Peyer's patch (tissue), 4 donors: ENCODE measurements at regions not wholly inside any gene's neighbourhood (a gene's known extent, or its start where the extent isn't known, plus 50 kb on each side); places are given as distances from the start of the nearest gene placed in this dataset.

Experiments
- DNase-seq, 3 donors: peaks; one replicate each; pipeline ENCODE4 v3.0.0-alpha.2; 2017 to 2019
- H3K27ac ChIP-seq, 4 donors: fragments of 200-600 bp; sonication (generic); one replicate each; pipeline ENCODE4 v1.5.1; 2016 to 2019
- H3K27me3 ChIP-seq, 2 donors: fragments of 200-600 bp; sonication (generic); one replicate each; pipeline ENCODE4 v1.5.1; 2019
- H3K36me3 ChIP-seq, 3 donors: fragments of 200-600 bp; sonication (generic); one replicate each; pipeline ENCODE4 v1.5.1; 2016 to 2019
- H3K4me1 ChIP-seq, 4 donors: fragments of 200-600 bp; sonication (generic); one replicate each; pipeline ENCODE4 v1.5.1; 2016 to 2019
- H3K4me3 ChIP-seq, 4 donors: fragments of 200-600 bp; sonication (generic); 1 replicate in 3 of 4; 2 replicates in 1 of 4; pipeline ENCODE4 v1.5.1; 2016 to 2019; ENCODE audit warnings: mild to moderate bottlenecking in 1 of 4
- H3K9me3 ChIP-seq, 4 donors: fragments of 200-600 bp; sonication (generic); one replicate each; pipeline ENCODE4 v1.5.1; 2016 to 2019; ENCODE audit warnings: mild to moderate bottlenecking in 1 of 4
- POLR2A ChIP-seq, 2 donors: fragments of 450-650 bp; IDR thresholded peaks; one replicate each; pipeline ENCODE4 v1.5.1; 2017; ENCODE audit warnings: antibody characterized with exemption in 2 of 2, mild to moderate bottlenecking in 2 of 2, moderate library complexity in 2 of 2
- TF ChIP-seq, protein P1 (sequence below), 6 experiments: fragments of 450-650 bp in 4 of 6; fragments of 200-600 bp in 2 of 6; sonication (generic) in 1 of 6; IDR thresholded peaks; one replicate each; pipeline ENCODE4 v1.5.1; 2017 to 2019; ENCODE audit warnings: antibody characterized with exemption in 6 of 6, mild to moderate bottlenecking in 3 of 6, moderate library complexity in 1 of 6

DNA sequence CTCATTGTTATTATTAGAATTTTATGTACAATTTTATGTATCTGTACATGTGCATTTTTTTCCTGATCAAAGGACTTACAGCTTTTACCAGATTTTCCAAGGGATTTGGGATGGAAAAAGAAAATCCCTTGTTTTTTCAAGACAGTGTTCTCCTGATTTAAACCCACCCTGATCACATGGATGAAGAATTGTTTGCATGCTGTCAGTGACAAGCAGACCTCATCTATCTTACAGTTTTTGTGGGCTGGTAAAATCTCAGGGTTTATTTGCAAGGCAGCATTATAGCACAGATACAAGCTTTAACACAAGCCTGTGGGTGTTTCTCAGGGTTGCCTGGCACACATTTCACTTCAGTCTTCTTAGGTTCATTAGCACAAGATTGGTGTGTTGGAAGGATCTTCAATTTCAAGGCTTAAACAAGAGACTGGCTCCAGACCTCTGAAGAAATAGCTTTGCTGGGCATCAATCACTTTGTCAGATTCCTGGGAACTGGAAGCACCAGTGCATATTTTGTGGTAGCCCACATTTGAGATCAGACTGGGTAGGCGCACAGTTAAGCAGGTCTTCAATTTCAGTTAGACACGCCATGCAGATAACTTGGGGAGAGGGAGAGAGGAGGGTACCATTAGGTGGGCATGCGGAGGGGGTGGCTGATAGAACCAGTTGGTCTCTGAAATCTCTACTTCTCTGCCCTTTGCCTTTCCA, 118.0 kb downstream of the TBX5 start:
- no peaks in the 10 kb centered on the region for H3K36me3 ChIP-seq
- no peak overlapping the region for H3K4me3 ChIP-seq
- H3K9me3 ChIP-seq, result no peaks in the 10 kb centered on the region
- no peak for TF ChIP-seq POLR2A (IDR thresholded peaks at IDR 0.05)
- TF ChIP-seq, protein P1, sequence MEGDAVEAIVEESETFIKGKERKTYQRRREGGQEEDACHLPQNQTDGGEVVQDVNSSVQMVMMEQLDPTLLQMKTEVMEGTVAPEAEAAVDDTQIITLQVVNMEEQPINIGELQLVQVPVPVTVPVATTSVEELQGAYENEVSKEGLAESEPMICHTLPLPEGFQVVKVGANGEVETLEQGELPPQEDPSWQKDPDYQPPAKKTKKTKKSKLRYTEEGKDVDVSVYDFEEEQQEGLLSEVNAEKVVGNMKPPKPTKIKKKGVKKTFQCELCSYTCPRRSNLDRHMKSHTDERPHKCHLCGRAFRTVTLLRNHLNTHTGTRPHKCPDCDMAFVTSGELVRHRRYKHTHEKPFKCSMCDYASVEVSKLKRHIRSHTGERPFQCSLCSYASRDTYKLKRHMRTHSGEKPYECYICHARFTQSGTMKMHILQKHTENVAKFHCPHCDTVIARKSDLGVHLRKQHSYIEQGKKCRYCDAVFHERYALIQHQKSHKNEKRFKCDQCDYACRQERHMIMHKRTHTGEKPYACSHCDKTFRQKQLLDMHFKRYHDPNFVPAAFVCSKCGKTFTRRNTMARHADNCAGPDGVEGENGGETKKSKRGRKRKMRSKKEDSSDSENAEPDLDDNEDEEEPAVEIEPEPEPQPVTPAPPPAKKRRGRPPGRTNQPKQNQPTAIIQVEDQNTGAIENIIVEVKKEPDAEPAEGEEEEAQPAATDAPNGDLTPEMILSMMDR (IDR thresholded peaks at IDR 0.05), result no peak
- no peaks in the 10 kb centered on the region for H3K4me1 ChIP-seq
- H3K27ac ChIP-seq, result no peak overlapping the region
- no peak for DNase-seq
- no peaks in the 10 kb centered on the region for H3K27me3 ChIP-seq

DNA sequence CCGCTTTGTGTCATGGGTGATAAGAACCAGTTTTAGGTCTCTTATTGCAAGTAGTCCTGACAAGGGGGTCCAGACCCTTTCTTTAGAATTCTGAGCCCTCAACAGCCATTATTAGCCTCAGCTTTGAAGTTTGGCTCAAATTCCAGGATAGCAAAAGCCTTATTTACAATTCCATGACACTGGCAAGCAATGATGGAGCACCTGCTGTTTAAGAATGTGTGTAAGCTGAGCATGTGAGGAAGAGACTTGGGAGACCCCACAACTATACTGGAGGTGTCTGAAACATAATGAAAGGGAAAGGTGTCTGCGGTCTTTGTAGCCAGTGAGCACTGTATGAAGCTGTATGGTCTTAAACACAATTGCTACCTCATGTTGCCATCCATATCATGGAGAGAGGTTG, 119.8 kb downstream of the TBX5 start:
- Histone ChIP-seq H3K4me1 (no peaks in the 10 kb centered on the region), H3K27me3 (no peaks in the 10 kb centered on the region), H3K27ac (no peak overlapping the region), H3K9me3 (no peaks in the 10 kb centered on the region), H3K36me3 (no peaks in the 10 kb centered on the region), H3K4me3 (no peak overlapping the region)
- no peak for TF ChIP-seq POLR2A (IDR thresholded peaks at IDR 0.05)
- TF ChIP-seq, protein P1 (IDR thresholded peaks at IDR 0.05), result no peak
- no peak for DNase-seq

DNA sequence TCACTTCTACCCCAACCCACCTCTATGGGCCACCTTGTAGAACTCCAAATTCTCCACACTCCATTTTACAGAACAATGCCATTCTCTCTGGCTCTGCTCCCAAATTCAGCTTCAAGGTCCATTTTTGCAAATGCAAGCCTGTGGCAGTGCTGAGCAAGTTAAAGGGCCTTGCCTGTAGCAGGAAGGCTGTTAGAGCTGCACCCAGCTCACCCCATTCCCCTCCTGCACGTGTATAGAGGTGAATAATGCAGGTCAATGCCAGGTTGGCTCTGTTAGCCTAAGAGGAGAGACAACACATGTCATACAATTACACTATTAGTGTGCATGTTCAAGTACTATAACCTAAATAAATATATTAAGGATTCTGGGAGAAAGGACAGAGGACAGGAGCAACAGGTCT, 120.4 kb downstream of the TBX5 start:
- DNase-seq, result no peak
- Histone ChIP-seq H3K4me3 (no peak overlapping the region), H3K27ac (no peak overlapping the region), H3K36me3 (no peaks in the 10 kb centered on the region), H3K4me1 (no peaks in the 10 kb centered on the region), H3K9me3 (no peaks in the 10 kb centered on the region), H3K27me3 (no peaks in the 10 kb centered on the region)
- no peak for TF ChIP-seq POLR2A (IDR thresholded peaks at IDR 0.05)
- TF ChIP-seq, protein P1 (IDR thresholded peaks at IDR 0.05), result no peak

DNA sequence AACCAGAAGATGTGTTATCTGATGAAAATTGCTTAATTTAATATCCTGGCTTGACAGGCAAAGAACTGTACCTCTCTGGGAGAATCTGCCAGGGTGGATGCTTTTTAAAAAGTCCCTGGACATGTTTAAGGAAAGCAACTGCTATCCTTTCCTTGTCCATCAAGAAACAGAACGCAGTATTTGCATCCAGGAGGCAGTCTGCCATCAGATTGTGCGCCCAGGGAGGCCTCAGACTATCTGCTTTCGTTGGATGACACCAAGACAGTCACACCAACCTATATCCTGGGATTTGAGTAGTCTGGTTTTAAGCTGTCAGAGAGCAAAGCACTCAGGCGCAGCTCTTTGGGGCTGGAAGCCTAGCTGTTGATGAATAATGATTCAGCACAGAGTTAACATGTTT, 121.9 kb downstream of the TBX5 start:
- no peaks in the 10 kb centered on the region for H3K27me3 ChIP-seq
- H3K27ac ChIP-seq, result no peak overlapping the region
- H3K4me1 ChIP-seq, result no peaks in the 10 kb centered on the region
- no peak overlapping the region for H3K4me3 ChIP-seq
- TF ChIP-seq, protein P1 (IDR thresholded peaks at IDR 0.05), result no peak
- no peak for TF ChIP-seq POLR2A (IDR thresholded peaks at IDR 0.05)
- no peak for DNase-seq
- H3K9me3 ChIP-seq, result no peaks in the 10 kb centered on the region
- no peaks in the 10 kb centered on the region for H3K36me3 ChIP-seq

DNA sequence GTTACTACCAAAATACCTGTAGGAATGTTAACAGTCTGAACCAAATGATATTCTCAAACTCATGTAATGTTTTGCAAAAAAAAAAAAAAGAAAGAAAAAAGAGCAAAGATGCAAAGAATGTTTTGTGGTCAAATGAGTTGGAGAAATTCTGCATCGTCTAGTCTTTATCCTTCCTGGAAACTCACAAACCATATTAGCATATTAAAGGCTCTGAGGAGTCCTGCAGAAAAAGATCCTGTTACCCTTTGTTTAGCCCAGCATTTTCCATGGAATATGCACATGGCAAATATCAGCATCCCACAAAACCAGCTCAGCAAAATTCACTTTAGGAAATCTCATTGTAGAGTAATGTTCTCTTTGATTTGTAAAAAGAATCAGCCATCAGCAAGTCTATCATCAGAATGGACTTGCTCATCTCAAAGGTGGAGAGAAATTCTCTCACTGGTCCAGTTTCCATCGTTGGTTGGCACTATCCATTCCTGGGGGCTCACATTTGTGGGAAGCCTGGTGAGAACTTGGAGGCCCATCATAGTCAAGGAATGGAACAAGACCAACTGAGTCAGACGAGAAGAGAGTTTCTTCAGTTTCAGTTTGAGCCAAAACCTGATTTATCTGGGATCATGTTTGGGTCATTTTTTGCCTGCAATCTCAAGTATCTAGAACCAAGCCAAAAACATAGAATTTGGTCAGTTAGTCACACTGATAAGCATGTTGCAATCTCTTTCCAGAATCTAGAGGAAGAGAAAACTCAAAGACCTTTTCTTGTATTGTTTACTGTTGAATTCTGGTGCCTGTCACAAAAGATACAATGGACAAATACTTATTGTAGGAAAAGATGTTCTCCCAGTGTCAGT, 129.8 kb downstream of the TBX5 start:
- H3K4me3 ChIP-seq, result no peak overlapping the region
- no peak overlapping the region for H3K27ac ChIP-seq
- no peak for DNase-seq
- no peaks in the 10 kb centered on the region for H3K36me3 ChIP-seq
- TF ChIP-seq, protein P1 (IDR thresholded peaks at IDR 0.05), result no peak
- no peak for TF ChIP-seq POLR2A (IDR thresholded peaks at IDR 0.05)
- no peaks in the 10 kb centered on the region for H3K4me1 ChIP-seq
- H3K27me3 ChIP-seq, result no peaks in the 10 kb centered on the region
- H3K9me3 ChIP-seq, result no peaks in the 10 kb centered on the region
